GM12892 (cell line): ENCODE measurements at regions not wholly inside any gene's neighbourhood (a gene's known extent, or its start where the extent isn't known, plus 50 kb on each side); places are given as distances from the start of the nearest gene placed in this dataset.

Experiments
- POLR2A ChIP-seq: IDR thresholded peaks from 2 replicates; pipeline ENCODE4 v1.6.1; 2011; ENCODE audit warnings: low read depth, low read length, control low read depth
- POLR2AphosphoS5 ChIP-seq: IDR thresholded peaks from 2 replicates; pipeline ENCODE4 v1.6.1; 2011; ENCODE audit warnings: low read depth, low read length, control low read depth
- TAF1 ChIP-seq: IDR thresholded peaks from 2 replicates; pipeline ENCODE4 v1.6.1; 2011; ENCODE audit warnings: low read depth, mild to moderate bottlenecking, control low read depth, low read length, borderline replicate concordance

GRCh38 chr1:70674941-70675685 is 264.0 kb downstream of the CTH start:
- TF ChIP-seq TAF1 = no peak
- TF ChIP-seq POLR2AphosphoS5 = no peak
- no peak for TF ChIP-seq POLR2A
